Adrenal gland (tissue), 5 donors: ENCODE measurements at regions not wholly inside any gene's neighbourhood (a gene's known extent, or its start where the extent isn't known, plus 50 kb on each side); places are given as distances from the start of the nearest gene placed in this dataset.

ENCODE experiments used
- POLR2A ChIP-seq, 2 donors: fragments of 450-650 bp; IDR thresholded peaks; one replicate each; pipeline ENCODE4 v1.6.1; 2017; ENCODE audit warnings: antibody characterized with exemption in 2 of 2, mild to moderate bottlenecking in 2 of 2, moderate library complexity in 1 of 2
- TF ChIP-seq, protein P1 (sequence below), 6 experiments: fragments of 450-650 bp in 4 of 6; fragments of 200-600 bp in 2 of 6; sonication (generic) in 1 of 6; IDR thresholded peaks; 1 replicate in 5 of 6; 2 replicates in 1 of 6; pipeline versions ENCODE4 v1.5.1 to v1.8.0; 2016 to 2021; ENCODE audit warnings: antibody characterized with exemption in 6 of 6, mild to moderate bottlenecking in 2 of 6, moderate library complexity in 1 of 6
- donor health status: DM: no; HTN: no; CAD: no.

DNA sequence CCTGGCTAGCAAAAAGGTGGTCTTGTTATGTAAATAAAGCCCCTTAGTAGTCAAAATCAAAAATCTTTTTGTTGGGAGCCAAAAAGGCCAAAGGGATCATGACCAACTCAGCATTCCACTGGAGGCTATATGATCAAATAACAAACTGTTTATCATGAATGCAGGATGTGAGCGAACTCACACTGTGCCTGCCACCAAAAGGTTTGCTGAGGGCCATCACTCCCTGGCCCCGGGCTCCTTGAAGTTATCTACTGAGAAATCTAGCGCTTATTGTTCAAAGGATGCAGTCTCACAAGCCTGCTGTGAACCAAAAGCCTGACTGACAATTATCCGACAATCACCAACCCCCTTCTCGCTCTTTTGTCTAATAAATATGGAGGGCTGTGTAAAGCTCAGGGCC lies 107.2 kb upstream of the DDHD1 start:
- TF ChIP-seq POLR2A (IDR thresholded peaks at IDR 0.05), result no peak
- TF ChIP-seq, protein P1, sequence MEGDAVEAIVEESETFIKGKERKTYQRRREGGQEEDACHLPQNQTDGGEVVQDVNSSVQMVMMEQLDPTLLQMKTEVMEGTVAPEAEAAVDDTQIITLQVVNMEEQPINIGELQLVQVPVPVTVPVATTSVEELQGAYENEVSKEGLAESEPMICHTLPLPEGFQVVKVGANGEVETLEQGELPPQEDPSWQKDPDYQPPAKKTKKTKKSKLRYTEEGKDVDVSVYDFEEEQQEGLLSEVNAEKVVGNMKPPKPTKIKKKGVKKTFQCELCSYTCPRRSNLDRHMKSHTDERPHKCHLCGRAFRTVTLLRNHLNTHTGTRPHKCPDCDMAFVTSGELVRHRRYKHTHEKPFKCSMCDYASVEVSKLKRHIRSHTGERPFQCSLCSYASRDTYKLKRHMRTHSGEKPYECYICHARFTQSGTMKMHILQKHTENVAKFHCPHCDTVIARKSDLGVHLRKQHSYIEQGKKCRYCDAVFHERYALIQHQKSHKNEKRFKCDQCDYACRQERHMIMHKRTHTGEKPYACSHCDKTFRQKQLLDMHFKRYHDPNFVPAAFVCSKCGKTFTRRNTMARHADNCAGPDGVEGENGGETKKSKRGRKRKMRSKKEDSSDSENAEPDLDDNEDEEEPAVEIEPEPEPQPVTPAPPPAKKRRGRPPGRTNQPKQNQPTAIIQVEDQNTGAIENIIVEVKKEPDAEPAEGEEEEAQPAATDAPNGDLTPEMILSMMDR (IDR thresholded peaks at IDR 0.05), result no peak
